ENCODE measurements at regions not wholly inside any gene's neighbourhood (a gene's known extent, or its start where the extent isn't known, plus 50 kb on each side); places are given as distances from the start of the nearest gene placed in this dataset.

DNA sequence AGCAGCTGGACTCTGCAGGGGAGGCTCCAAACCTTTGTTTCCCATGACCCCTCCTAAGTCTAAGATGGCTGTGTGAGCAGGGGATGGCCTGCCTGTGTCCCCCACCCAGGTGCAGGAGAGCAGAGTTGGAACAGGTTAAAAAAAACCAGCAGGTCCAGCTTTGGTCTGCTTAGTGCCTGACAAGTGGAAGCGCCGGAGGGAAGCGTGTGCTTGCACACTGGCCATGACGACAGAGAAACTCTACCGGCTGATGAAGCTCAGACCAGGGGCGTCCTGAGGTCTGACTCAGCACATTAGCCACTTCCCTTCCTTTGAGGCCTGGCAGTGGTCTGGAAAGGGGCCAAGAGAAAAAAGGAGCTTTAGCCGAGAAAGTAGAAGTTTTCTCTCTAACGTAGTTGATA lies 280.1 kb downstream of the VRK1 start:
- no peak for TF ChIP-seq SKI (IDR thresholded peaks at IDR 0.05; ENCODE audit: partially characterized antibody)
- no peak for TF ChIP-seq CREB1 (IDR thresholded peaks at IDR 0.05)
- no peak for TF ChIP-seq CREB1 (CRISPR knock-in tag; IDR thresholded peaks at IDR 0.05)
- TF ChIP-seq ZMAT3 (CRISPR knock-in tag; conservative IDR thresholded peaks at IDR 0.05), result no peak
- no peak for TF ChIP-seq CTCF (CRISPR knock-in tag; IDR thresholded peaks at IDR 0.05)
- no peak for TF ChIP-seq CBFB (CRISPR knock-in tag; IDR thresholded peaks at IDR 0.05)
- TF ChIP-seq POLR2A (IDR thresholded peaks at IDR 0.05; ENCODE audit: insufficient read depth in 1 of 2, low read depth in 2 of 2, low read length in 2 of 2), result no peak
- no peak for TF ChIP-seq ZNF274 (CRISPR knock-in tag; IDR thresholded peaks at IDR 0.05)
- no peak for TF ChIP-seq AHR (CRISPR knock-in tag; IDR thresholded peaks at IDR 0.05)
- no peak for TF ChIP-seq MEF2D (CRISPR knock-in tag; IDR thresholded peaks at IDR 0.05)
- TF ChIP-seq ZMYM3 (CRISPR knock-in tag; IDR thresholded peaks at IDR 0.05), result no peak
- TF ChIP-seq KDM1A (CRISPR knock-in tag; IDR thresholded peaks at IDR 0.05), result no peak
- TF ChIP-seq NBN (conservative IDR thresholded peaks at IDR 0.05), result no peak
- no peak for TF ChIP-seq FOXK2 (IDR thresholded peaks at IDR 0.05)

Measured in HepG2 (cell line).